Omental fat pad (tissue), 3 donors: ENCODE measurements at regions not wholly inside any gene's neighbourhood (a gene's known extent, or its start where the extent isn't known, plus 50 kb on each side); places are given as distances from the start of the nearest gene placed in this dataset.

Source experiments
- ATAC-seq: fragments of 150-250 bp; one replicate; pipeline ENCODE4 v1.9.1; 2016; ENCODE audit warnings: mild to moderate bottlenecking, moderate library complexity; ENCODE audit not compliant: low FRiP score
- DNase-seq: peaks from one replicate; pipeline ENCODE4 v3.0.0-alpha.2; 2019; ENCODE audit warnings: low spot score
- CTCF ChIP-seq, 3 donors: fragments of 450-650 bp; IDR thresholded peaks; one replicate each; pipeline ENCODE4 v1.5.1; 2016 to 2017; ENCODE audit warnings: antibody characterized with exemption in 3 of 3, mild to moderate bottlenecking in 3 of 3, moderate library complexity in 2 of 3

- no peak for ATAC-seq
- no peak for TF ChIP-seq CTCF (IDR thresholded peaks at IDR 0.05)
- DNase-seq, result no peak
Measured at GRCh38 chr7:13433946-13434345, 555.5 kb downstream of the ETV1 start.

- DNase-seq (no peak), ATAC-seq (no peak)
- TF ChIP-seq CTCF (IDR thresholded peaks at IDR 0.05), result no peak
Measured at GRCh38 chr7:13442226-13442625, 547.2 kb downstream of the ETV1 start.

GRCh38 chr7:13447637-13448036, 541.8 kb downstream of the ETV1 start:
- no peak for DNase-seq
- no peak for TF ChIP-seq CTCF (IDR thresholded peaks at IDR 0.05)
- ATAC-seq, result no peak

- DNase-seq, result no peak
- TF ChIP-seq CTCF (IDR thresholded peaks at IDR 0.05), result no peak
- ATAC-seq, result no peak
Measured at GRCh38 chr7:13448243-13448642, 541.2 kb downstream of the ETV1 start.

GRCh38 chr7:13449460-13449859, 540.0 kb downstream of the ETV1 start:
- TF ChIP-seq CTCF (IDR thresholded peaks at IDR 0.05), result no peak
- DNase-seq, result no peak
- ATAC-seq, result no peak

- DNase-seq (no peak), ATAC-seq (no peak)
- TF ChIP-seq CTCF (IDR thresholded peaks at IDR 0.05), result no peak
Measured at GRCh38 chr7:13454916-13455592, 534.4 kb downstream of the ETV1 start.

GRCh38 chr7:13457790-13458189, 531.7 kb downstream of the ETV1 start:
- DNase-seq (no peak), ATAC-seq (no peak)
- TF ChIP-seq CTCF (IDR thresholded peaks at IDR 0.05), result no peak
